ENCODE measurements at regions not wholly inside any gene's neighbourhood (a gene's known extent, or its start where the extent isn't known, plus 50 kb on each side); places are given as distances from the start of the nearest gene placed in this dataset.

- no peaks in the 10 kb centered on the region for H3K9me3 ChIP-seq (ENCODE audit: insufficient read depth, low read length)
- no peak overlapping the region for H3K9ac ChIP-seq (ENCODE audit: low read length)
- H3K27me3 ChIP-seq (ENCODE audit: low read length) = no peaks in the 10 kb centered on the region
- H3K4me2 ChIP-seq (ENCODE audit: low read depth, low read length, poor library complexity, severe bottlenecking) = no peak overlapping the region
- H3K4me3 ChIP-seq (ENCODE audit: insufficient read depth, low read length, poor library complexity, severe bottlenecking) = no peak overlapping the region
- H3K36me3 ChIP-seq (ENCODE audit: low read length) = no peaks in the 10 kb centered on the region
- TF ChIP-seq CTCF (IDR thresholded peaks at IDR 0.05; ENCODE audit: insufficient read depth, low read length, poor library complexity, severe bottlenecking) (no peak), EZH2phosphoT487 (conservative IDR thresholded peaks at IDR 0.05; ENCODE audit: low read length) (no peak)
- H2AFZ ChIP-seq (ENCODE audit: low read depth, low read length, severe bottlenecking) = no peak overlapping the region
- H3K79me2 ChIP-seq (ENCODE audit: insufficient read depth, low read length) = no peaks in the 10 kb centered on the region
- no peak overlapping the region for H3K27ac ChIP-seq (ENCODE audit: low read depth, low read length)
- H4K20me1 ChIP-seq (ENCODE audit: low read depth, low read length) = no peaks in the 10 kb centered on the region
- H3K9me2 ChIP-seq (replicated peaks; ENCODE audit: insufficient read depth, low read length) = no peaks in the 10 kb centered on the region
- no peaks in the 10 kb centered on the region for H3F3A ChIP-seq (ENCODE audit: insufficient read depth)
These were observed 284.4 kb upstream of the MTNR1B start for GRCh38 chr11:92685049-92685448.

GRCh38 chr11:92687724-92688123, 281.7 kb upstream of the MTNR1B start:
- no peaks in the 10 kb centered on the region for H3F3A ChIP-seq (ENCODE audit: insufficient read depth)
- no peaks in the 10 kb centered on the region for H3K9me2 ChIP-seq (replicated peaks; ENCODE audit: insufficient read depth, low read length)
- no peak overlapping the region for H3K4me3 ChIP-seq (ENCODE audit: insufficient read depth, low read length, poor library complexity, severe bottlenecking)
- H3K27me3 ChIP-seq (ENCODE audit: low read length) = no peaks in the 10 kb centered on the region
- no peaks in the 10 kb centered on the region for H3K79me2 ChIP-seq (ENCODE audit: insufficient read depth, low read length)
- TF ChIP-seq EZH2phosphoT487 (conservative IDR thresholded peaks at IDR 0.05; ENCODE audit: low read length) = no peak
- no peak for TF ChIP-seq CTCF (IDR thresholded peaks at IDR 0.05; ENCODE audit: insufficient read depth, low read length, poor library complexity, severe bottlenecking)
- no peak overlapping the region for H3K27ac ChIP-seq (ENCODE audit: low read depth, low read length)
- no peaks in the 10 kb centered on the region for H3K9me3 ChIP-seq (ENCODE audit: insufficient read depth, low read length)
- no peak overlapping the region for H3K9ac ChIP-seq (ENCODE audit: low read length)
- no peaks in the 10 kb centered on the region for H4K20me1 ChIP-seq (ENCODE audit: low read depth, low read length)
- H2AFZ ChIP-seq (ENCODE audit: low read depth, low read length, severe bottlenecking) = no peak overlapping the region
- no peaks in the 10 kb centered on the region for H3K36me3 ChIP-seq (ENCODE audit: low read length)
- no peak overlapping the region for H3K4me2 ChIP-seq (ENCODE audit: low read depth, low read length, poor library complexity, severe bottlenecking)

GRCh38 chr11:92688416-92688815, 281.0 kb upstream of the MTNR1B start:
- Histone ChIP-seq H3K79me2 (ENCODE audit: insufficient read depth, low read length) (no peaks in the 10 kb centered on the region), H3K4me2 (ENCODE audit: low read depth, low read length, poor library complexity, severe bottlenecking) (no peak overlapping the region), H3K9me3 (ENCODE audit: insufficient read depth, low read length) (no peaks in the 10 kb centered on the region), H3K9me2 (replicated peaks; ENCODE audit: insufficient read depth, low read length) (no peaks in the 10 kb centered on the region), H3K27ac (ENCODE audit: low read depth, low read length) (no peak overlapping the region), H3F3A (ENCODE audit: insufficient read depth) (no peaks in the 10 kb centered on the region), H3K4me3 (ENCODE audit: insufficient read depth, low read length, poor library complexity, severe bottlenecking) (no peak overlapping the region), H3K27me3 (ENCODE audit: low read length) (no peaks in the 10 kb centered on the region), H3K9ac (ENCODE audit: low read length) (no peak overlapping the region), H3K36me3 (ENCODE audit: low read length) (no peaks in the 10 kb centered on the region), H2AFZ (ENCODE audit: low read depth, low read length, severe bottlenecking) (no peak overlapping the region), H4K20me1 (ENCODE audit: low read depth, low read length) (no peaks in the 10 kb centered on the region)
- TF ChIP-seq CTCF (IDR thresholded peaks at IDR 0.05; ENCODE audit: insufficient read depth, low read length, poor library complexity, severe bottlenecking) (no peak), EZH2phosphoT487 (conservative IDR thresholded peaks at IDR 0.05; ENCODE audit: low read length) (no peak)

All from SU-DHL-6 (cell line).